Liver (tissue), 8 donors: ENCODE measurements at regions not wholly inside any gene's neighbourhood (a gene's known extent, or its start where the extent isn't known, plus 50 kb on each side); places are given as distances from the start of the nearest gene placed in this dataset.

ENCODE experiments used
- DNase-seq: peaks from one replicate; pipeline ENCODE4 v3.0.0-alpha.2; 2017; ENCODE audit warnings: low spot score
- H3K27ac ChIP-seq, 2 donors: one replicate each; pipeline ENCODE4 v1.7.0; 2013; ENCODE audit warnings: inconsistent platforms in 2 of 2, low read length in 2 of 2, control low read depth in 1 of 2, low read depth in 1 of 2, mild to moderate bottlenecking in 1 of 2
- H3K27me3 ChIP-seq, 4 donors: one replicate each; pipeline versions ENCODE4 v1.6.1 to v1.7.0; 2013; ENCODE audit warnings: low read length in 3 of 4, inconsistent platforms in 1 of 4, mild to moderate bottlenecking in 1 of 4, moderate library complexity in 1 of 4; ENCODE audit not compliant: control insufficient read depth in 4 of 4, insufficient read depth in 4 of 4
- H3K36me3 ChIP-seq, 4 donors: one replicate each; pipeline versions ENCODE4 v1.6.1 to v1.7.0; 2013; ENCODE audit warnings: low read length in 3 of 4, mild to moderate bottlenecking in 3 of 4, low read depth in 1 of 4, moderate library complexity in 1 of 4; ENCODE audit not compliant: control insufficient read depth in 4 of 4, insufficient read depth in 3 of 4
- H3K4me1 ChIP-seq, 4 donors: one replicate each; pipeline versions ENCODE4 v1.6.1 to v1.7.0; 2013; ENCODE audit warnings: low read length in 3 of 4, mild to moderate bottlenecking in 3 of 4, moderate library complexity in 1 of 4; ENCODE audit not compliant: control insufficient read depth in 4 of 4, insufficient read depth in 4 of 4
- H3K4me3 ChIP-seq, 3 donors: one replicate each; pipeline versions ENCODE4 v1.6.1 to v1.7.0; 2013; ENCODE audit warnings: low read length in 3 of 3, control low read depth in 1 of 3, low read depth in 1 of 3, mild to moderate bottlenecking in 1 of 3
- H3K9ac ChIP-seq, 2 donors: one replicate each; pipeline ENCODE4 v1.7.0; 2013; ENCODE audit warnings: low read length in 2 of 2, mild to moderate bottlenecking in 2 of 2, moderate library complexity in 2 of 2, control low read depth in 1 of 2, low read depth in 1 of 2
- H3K9me3 ChIP-seq, 4 donors: one replicate each; pipeline versions ENCODE4 v1.6.1 to v1.7.0; 2013; ENCODE audit warnings: low read length in 3 of 4; ENCODE audit not compliant: control insufficient read depth in 4 of 4
- EGR1 ChIP-seq, 2 donors: IDR thresholded peaks; 2 replicates each; pipeline ENCODE4 v1.6.1; 2016 to 2018; ENCODE audit warnings: antibody characterized with exemption in 2 of 2, low read depth in 2 of 2
- FOXA1 ChIP-seq: IDR thresholded peaks from 2 replicates; pipeline ENCODE4 v1.6.1; 2016; ENCODE audit warnings: antibody characterized with exemption
- FOXA2 ChIP-seq: IDR thresholded peaks from 2 replicates; pipeline ENCODE4 v1.6.1; 2016; ENCODE audit warnings: antibody characterized with exemption
- GABPA ChIP-seq, 2 donors: IDR thresholded peaks in 1 of 2; conservative IDR thresholded peaks in 1 of 2; 2 replicates each; pipeline ENCODE4 v1.6.1; 2016; ENCODE audit warnings: antibody characterized with exemption in 2 of 2, mild to moderate bottlenecking in 1 of 2, moderate library complexity in 1 of 2
- HNF4A ChIP-seq, 2 donors: conservative IDR thresholded peaks; 2 replicates each; pipeline ENCODE4 v1.6.1; 2016; ENCODE audit warnings: antibody characterized with exemption in 2 of 2, mild to moderate bottlenecking in 2 of 2
- HNF4G ChIP-seq: IDR thresholded peaks from 2 replicates; pipeline ENCODE4 v1.6.1; 2016; ENCODE audit warnings: antibody characterized with exemption
- JUND ChIP-seq, 2 donors: IDR thresholded peaks; 2 replicates each; pipeline ENCODE4 v1.6.1; 2016; ENCODE audit warnings: antibody characterized with exemption in 2 of 2
- NR2F2 ChIP-seq: IDR thresholded peaks from 2 replicates; pipeline ENCODE4 v1.6.1; 2016; ENCODE audit warnings: antibody characterized with exemption
- RAD21 ChIP-seq, 2 donors: IDR thresholded peaks; 2 replicates each; pipeline ENCODE4 v1.6.1; 2016; ENCODE audit warnings: antibody characterized with exemption in 2 of 2, mild to moderate bottlenecking in 2 of 2
- RXRA ChIP-seq, 2 donors: IDR thresholded peaks; 2 replicates each; pipeline ENCODE4 v1.6.1; 2017 to 2018; ENCODE audit warnings: antibody characterized with exemption in 2 of 2, mild to moderate bottlenecking in 1 of 2
- SP1 ChIP-seq: IDR thresholded peaks from 2 replicates; pipeline ENCODE4 v1.6.1; 2018; ENCODE audit warnings: antibody characterized with exemption, mild to moderate bottlenecking
- YY1 ChIP-seq: IDR thresholded peaks from 2 replicates; pipeline ENCODE4 v1.6.1; 2016; ENCODE audit warnings: antibody characterized with exemption, mild to moderate bottlenecking
- WGBS: extraction: QIAGEN DNeasy Blood & Tissue Kit; methylation state at CpG from one replicate; pipeline ENCODE4 v1.1.7; 2013; 5-methylcytosine and 5-hydroxymethylcytosine counted together
- TF ChIP-seq, protein P1 (sequence below): IDR thresholded peaks from 2 replicates; pipeline ENCODE4 v1.6.1; 2016; ENCODE audit warnings: antibody characterized with exemption
- TF ChIP-seq, protein P2 (sequence below): IDR thresholded peaks from 2 replicates; pipeline ENCODE4 v1.6.1; 2016; ENCODE audit warnings: antibody characterized with exemption
- TF ChIP-seq, protein P3 (sequence below): IDR thresholded peaks from 2 replicates; pipeline ENCODE4 v1.6.1; 2016; ENCODE audit warnings: antibody characterized with exemption
- TF ChIP-seq, protein P4 (sequence below): fragments of 150-350 bp; IDR thresholded peaks from 2 replicates; pipeline ENCODE4 v1.5.1; 2017; ENCODE audit warnings: improper control_type of control experiment, low read depth, low read length; ENCODE audit not compliant: missing input control
- donor health status: healthy.
- donor health status: healthy.
- donor health status: healthy.
- donor health status: healthy.
- donor health status: healthy.

DNA sequence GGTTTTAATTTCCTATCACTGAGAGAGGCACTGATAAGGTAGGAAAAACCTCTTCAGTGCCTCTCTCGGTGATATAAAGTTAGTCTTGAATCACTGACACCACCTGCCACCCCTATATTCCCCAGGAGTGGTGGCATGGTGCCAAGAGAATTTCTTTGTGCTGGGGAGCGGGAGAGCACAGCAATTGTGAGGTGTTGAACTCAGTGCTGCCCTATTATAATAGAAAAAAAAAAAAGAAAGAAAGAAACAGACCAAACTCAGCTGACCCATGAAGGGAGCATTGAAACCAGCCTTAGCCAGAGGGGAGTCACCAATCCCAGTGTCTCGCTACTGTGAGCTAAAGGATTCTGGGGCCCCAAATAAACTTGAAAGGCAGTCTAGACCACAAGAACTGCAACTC, 201.4 kb upstream of the STT3B start:
- TF ChIP-seq, protein P1, sequence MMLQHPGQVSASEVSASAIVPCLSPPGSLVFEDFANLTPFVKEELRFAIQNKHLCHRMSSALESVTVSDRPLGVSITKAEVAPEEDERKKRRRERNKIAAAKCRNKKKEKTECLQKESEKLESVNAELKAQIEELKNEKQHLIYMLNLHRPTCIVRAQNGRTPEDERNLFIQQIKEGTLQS = no peak
- TF ChIP-seq GABPA (IDR thresholded peaks at IDR 0.05 in 1 of 2, conservative IDR thresholded peaks at IDR 0.05 in 1 of 2) (no peak), YY1 (no peak), NR2F2 (no peak), HNF4G (no peak), HNF4A (conservative IDR thresholded peaks at IDR 0.05) (no peak), RXRA (IDR thresholded peaks at IDR 0.05) (no peak), RAD21 (IDR thresholded peaks at IDR 0.05) (no peak), FOXA1 (no peak), FOXA2 (no peak), JUND (IDR thresholded peaks at IDR 0.05) (no peak), SP1 (no peak)
- TF ChIP-seq, protein P2, sequence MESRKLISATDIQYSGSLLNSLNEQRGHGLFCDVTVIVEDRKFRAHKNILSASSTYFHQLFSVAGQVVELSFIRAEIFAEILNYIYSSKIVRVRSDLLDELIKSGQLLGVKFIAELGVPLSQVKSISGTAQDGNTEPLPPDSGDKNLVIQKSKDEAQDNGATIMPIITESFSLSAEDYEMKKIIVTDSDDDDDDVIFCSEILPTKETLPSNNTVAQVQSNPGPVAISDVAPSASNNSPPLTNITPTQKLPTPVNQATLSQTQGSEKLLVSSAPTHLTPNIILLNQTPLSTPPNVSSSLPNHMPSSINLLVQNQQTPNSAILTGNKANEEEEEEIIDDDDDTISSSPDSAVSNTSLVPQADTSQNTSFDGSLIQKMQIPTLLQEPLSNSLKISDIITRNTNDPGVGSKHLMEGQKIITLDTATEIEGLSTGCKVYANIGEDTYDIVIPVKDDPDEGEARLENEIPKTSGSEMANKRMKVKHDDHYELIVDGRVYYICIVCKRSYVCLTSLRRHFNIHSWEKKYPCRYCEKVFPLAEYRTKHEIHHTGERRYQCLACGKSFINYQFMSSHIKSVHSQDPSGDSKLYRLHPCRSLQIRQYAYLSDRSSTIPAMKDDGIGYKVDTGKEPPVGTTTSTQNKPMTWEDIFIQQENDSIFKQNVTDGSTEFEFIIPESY = no peak
- TF ChIP-seq, protein P3, sequence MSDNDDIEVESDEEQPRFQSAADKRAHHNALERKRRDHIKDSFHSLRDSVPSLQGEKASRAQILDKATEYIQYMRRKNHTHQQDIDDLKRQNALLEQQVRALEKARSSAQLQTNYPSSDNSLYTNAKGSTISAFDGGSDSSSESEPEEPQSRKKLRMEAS = no peak
- TF ChIP-seq, protein P4, sequence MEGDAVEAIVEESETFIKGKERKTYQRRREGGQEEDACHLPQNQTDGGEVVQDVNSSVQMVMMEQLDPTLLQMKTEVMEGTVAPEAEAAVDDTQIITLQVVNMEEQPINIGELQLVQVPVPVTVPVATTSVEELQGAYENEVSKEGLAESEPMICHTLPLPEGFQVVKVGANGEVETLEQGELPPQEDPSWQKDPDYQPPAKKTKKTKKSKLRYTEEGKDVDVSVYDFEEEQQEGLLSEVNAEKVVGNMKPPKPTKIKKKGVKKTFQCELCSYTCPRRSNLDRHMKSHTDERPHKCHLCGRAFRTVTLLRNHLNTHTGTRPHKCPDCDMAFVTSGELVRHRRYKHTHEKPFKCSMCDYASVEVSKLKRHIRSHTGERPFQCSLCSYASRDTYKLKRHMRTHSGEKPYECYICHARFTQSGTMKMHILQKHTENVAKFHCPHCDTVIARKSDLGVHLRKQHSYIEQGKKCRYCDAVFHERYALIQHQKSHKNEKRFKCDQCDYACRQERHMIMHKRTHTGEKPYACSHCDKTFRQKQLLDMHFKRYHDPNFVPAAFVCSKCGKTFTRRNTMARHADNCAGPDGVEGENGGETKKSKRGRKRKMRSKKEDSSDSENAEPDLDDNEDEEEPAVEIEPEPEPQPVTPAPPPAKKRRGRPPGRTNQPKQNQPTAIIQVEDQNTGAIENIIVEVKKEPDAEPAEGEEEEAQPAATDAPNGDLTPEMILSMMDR = no peak
- H3K4me1 ChIP-seq = no peaks in the 10 kb centered on the region
- no peak overlapping the region for H3K4me3 ChIP-seq
- no peaks in the 10 kb centered on the region for H3K36me3 ChIP-seq
- DNase-seq = no peak
- no peaks in the 10 kb centered on the region for H3K9me3 ChIP-seq
- H3K27ac ChIP-seq = no peak overlapping the region
- no peaks in the 10 kb centered on the region for H3K27me3 ChIP-seq
- WGBS = 90% methylated on average over 3 of the region's 3 CpGs
- H3K9ac ChIP-seq = no peak overlapping the region

DNA sequence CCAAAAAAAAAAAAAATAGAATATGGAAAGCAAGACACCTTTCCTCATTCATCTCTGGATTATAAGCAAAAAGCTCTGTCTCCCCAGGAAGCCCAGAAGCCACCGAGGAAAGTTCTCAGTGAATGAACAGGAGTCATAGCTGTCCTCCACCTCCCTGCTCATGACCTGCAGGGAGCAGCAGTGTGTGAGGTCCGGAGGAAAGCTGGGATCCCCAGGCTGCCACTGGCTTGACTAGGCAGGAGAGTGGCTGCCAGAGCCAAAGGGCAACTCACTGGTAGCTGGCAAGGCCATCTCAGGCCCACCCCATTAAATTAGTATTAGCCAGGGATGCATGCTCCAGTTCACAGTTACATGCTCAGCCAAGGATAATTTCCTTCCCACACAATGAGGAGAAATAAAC, 191.6 kb upstream of the STT3B start:
- 48% methylated on average over 2 of the region's 2 CpGs for WGBS

More for the DNA sequence above, 191.6 kb upstream of the STT3B start:
- H3K36me3 ChIP-seq = no peaks in the 10 kb centered on the region
- no peaks in the 10 kb centered on the region for H3K27me3 ChIP-seq
- no peak overlapping the region for H3K4me3 ChIP-seq
- H3K4me1 ChIP-seq = no peaks in the 10 kb centered on the region
- TF ChIP-seq, protein P1 = no peak
- TF ChIP-seq RXRA (IDR thresholded peaks at IDR 0.05) (no peak), SP1 (no peak), FOXA2 (no peak), GABPA (IDR thresholded peaks at IDR 0.05 in 1 of 2, conservative IDR thresholded peaks at IDR 0.05 in 1 of 2) (no peak), EGR1 (IDR thresholded peaks at IDR 0.05; ENCODE audit: low read depth in 2 of 2) (no peak), NR2F2 (no peak), JUND (IDR thresholded peaks at IDR 0.05) (no peak), HNF4A (conservative IDR thresholded peaks at IDR 0.05) (no peak)
- TF ChIP-seq, protein P4 = no peak
- TF ChIP-seq, protein P2 = no peak
- peaks cover 0 to 6% (median 1%) of the 10 kb centered on the region in 4 donors for H3K9me3 ChIP-seq
- no peak for DNase-seq
- H3K9ac ChIP-seq = no peak overlapping the region
- H3K27ac ChIP-seq = no peak overlapping the region
